ENCODE measurements at regions not wholly inside any gene's neighbourhood (a gene's known extent, or its start where the extent isn't known, plus 50 kb on each side); places are given as distances from the start of the nearest gene placed in this dataset.

DNA sequence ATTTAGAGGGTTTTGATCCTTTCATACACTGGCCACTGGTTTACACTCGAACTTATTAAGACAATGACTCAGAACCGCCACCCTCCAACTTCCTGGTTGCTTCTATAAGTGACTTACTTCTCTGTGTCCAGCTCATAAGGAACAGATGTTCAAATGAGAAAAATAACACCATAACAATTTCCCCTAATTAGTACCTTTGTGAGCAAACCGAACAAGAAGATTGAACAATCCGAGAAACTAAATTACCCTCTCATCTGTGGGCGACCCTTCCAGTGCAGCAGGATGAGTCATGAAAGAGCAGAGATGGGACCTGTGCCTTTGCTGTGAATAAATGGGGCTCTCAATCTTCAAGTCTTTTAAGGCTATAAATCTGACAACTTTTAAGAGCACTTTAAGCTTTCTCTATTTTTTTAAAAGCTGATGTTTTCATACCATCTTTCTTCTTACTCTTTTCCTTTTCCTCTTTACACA lies 146.8 kb upstream of the RASSF8 start:
- TF ChIP-seq CTCF (IDR thresholded peaks at IDR 0.05) (no peak), POLR2A (IDR thresholded peaks at IDR 0.05) (no peak)

Data from adrenal gland (tissue), 5 donors.